ENCODE measurements at regions not wholly inside any gene's neighbourhood (a gene's known extent, or its start where the extent isn't known, plus 50 kb on each side); places are given as distances from the start of the nearest gene placed in this dataset.

DNA sequence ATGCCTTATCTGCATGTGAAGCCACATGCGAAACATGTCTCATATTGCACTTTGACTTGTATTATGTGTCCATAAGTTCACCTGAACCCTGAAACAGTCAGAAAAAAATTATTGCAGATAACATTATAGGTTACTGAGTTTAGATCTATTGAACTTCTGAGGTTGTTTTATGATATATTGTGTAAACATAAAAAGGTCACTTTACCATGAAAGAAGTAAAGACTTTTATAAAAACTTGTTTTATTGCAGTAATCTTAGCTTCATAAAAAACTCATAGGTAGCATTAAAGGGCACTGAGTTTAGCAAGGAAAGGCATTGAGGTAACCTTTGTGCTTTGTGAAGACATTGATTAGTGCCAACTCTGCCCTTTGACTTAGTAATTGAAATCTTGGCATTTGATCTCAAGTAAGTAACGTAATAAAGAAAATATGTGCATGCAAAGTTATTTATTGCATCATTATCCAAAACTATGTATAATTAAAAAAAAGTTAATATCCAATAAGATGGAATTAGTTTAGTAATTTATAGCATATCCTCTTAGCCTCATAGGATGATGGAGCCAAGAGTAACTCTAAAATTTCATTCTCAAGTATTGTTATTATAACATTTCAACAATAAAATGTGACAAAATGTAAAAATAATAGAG is 313.3 kb upstream of the ATP2B1 start:
- TF ChIP-seq, protein P1, sequence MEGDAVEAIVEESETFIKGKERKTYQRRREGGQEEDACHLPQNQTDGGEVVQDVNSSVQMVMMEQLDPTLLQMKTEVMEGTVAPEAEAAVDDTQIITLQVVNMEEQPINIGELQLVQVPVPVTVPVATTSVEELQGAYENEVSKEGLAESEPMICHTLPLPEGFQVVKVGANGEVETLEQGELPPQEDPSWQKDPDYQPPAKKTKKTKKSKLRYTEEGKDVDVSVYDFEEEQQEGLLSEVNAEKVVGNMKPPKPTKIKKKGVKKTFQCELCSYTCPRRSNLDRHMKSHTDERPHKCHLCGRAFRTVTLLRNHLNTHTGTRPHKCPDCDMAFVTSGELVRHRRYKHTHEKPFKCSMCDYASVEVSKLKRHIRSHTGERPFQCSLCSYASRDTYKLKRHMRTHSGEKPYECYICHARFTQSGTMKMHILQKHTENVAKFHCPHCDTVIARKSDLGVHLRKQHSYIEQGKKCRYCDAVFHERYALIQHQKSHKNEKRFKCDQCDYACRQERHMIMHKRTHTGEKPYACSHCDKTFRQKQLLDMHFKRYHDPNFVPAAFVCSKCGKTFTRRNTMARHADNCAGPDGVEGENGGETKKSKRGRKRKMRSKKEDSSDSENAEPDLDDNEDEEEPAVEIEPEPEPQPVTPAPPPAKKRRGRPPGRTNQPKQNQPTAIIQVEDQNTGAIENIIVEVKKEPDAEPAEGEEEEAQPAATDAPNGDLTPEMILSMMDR (IDR thresholded peaks at IDR 0.05), result no peak
- no peak for TF ChIP-seq POLR2AphosphoS5 (IDR thresholded peaks at IDR 0.05)

All from stomach (tissue), 4 donors.